HEK293T (cell line): ENCODE measurements at regions not wholly inside any gene's neighbourhood (a gene's known extent, or its start where the extent isn't known, plus 50 kb on each side); places are given as distances from the start of the nearest gene placed in this dataset.

Experiments
- CTBP1 ChIP-seq: fragments of 450-650 bp; IDR thresholded peaks from 2 replicates; pipeline ENCODE4 v1.6.1; 2016; ENCODE audit warnings: borderline replicate concordance
- FOXK2 ChIP-seq: fragments of 450-650 bp; IDR thresholded peaks from 2 replicates; pipeline ENCODE4 v1.6.1; 2016; ENCODE audit warnings: mild to moderate bottlenecking
- FOXM1 ChIP-seq: fragments of 450-650 bp; IDR thresholded peaks from 2 replicates; pipeline ENCODE4 v1.6.1; 2017; ENCODE audit warnings: mild to moderate bottlenecking, borderline replicate concordance
- NFRKB ChIP-seq: fragments of 450-650 bp; IDR thresholded peaks from 2 replicates; pipeline ENCODE4 v1.6.1; 2016; ENCODE audit warnings: mild to moderate bottlenecking, moderate library complexity
- PKNOX1 ChIP-seq: fragments of 450-650 bp; IDR thresholded peaks from 2 replicates; pipeline ENCODE4 v1.6.1; 2016
- SP1 ChIP-seq: fragments of 450-650 bp; IDR thresholded peaks from 2 replicates; pipeline ENCODE4 v1.6.1; 2017
- SUZ12 ChIP-seq: fragments of 450-650 bp; IDR thresholded peaks from 2 replicates; pipeline ENCODE4 v1.6.1; 2016; ENCODE audit warnings: mild to moderate bottlenecking
- TARDBP ChIP-seq: fragments of 450-650 bp; IDR thresholded peaks from 2 replicates; pipeline ENCODE4 v1.6.1; 2016
- ZNF384 ChIP-seq: fragments of 450-650 bp; IDR thresholded peaks from 2 replicates; pipeline ENCODE4 v1.6.1; 2016

GRCh38 chr20:37600486-37600885 lies 72.8 kb upstream of the BLCAP start:
- TF ChIP-seq PKNOX1 = no peak
- TF ChIP-seq FOXM1 = no peak
- no peak for TF ChIP-seq FOXK2
- no peak for TF ChIP-seq ZNF384
- no peak for TF ChIP-seq NFRKB
- no peak for TF ChIP-seq SP1
- no peak for TF ChIP-seq CTBP1
- TF ChIP-seq SUZ12 = no peak
- no peak for TF ChIP-seq TARDBP
